Fibroblast of skin of right quadriceps (primary cell): ENCODE measurements at regions not wholly inside any gene's neighbourhood (a gene's known extent, or its start where the extent isn't known, plus 50 kb on each side); places are given as distances from the start of the nearest gene placed in this dataset.
"Not testable (repeated sequence)": the region's sequence is repeated elsewhere in the genome, so short reads cannot be mapped to it uniquely, and the experiment has no call there.

ENCODE experiments used
- DNase-seq: peaks from one replicate; pipeline ENCODE4 v3.0.0-alpha.2; 2013

DNA sequence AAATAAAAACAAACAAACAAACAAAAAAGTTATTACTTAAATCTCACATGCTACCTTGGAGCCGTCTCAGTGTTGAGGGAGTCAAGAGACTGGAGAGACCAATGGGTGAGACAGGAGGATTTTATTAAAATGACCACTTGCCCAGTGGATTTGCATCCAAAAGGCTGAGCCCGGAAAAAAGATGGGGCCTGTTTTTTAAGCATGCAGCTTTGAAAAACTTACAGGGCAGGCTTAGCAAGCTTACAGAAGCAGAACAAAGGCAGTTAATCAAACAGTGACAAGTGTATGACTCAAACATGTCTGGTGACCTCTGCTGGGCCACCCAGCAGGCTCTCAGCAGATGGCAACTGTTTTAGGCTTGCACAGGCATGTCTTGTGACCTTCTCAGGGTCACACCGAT is 82.5 kb downstream of the POTEH start:
- DNase-seq: not testable (repeated sequence)

DNA sequence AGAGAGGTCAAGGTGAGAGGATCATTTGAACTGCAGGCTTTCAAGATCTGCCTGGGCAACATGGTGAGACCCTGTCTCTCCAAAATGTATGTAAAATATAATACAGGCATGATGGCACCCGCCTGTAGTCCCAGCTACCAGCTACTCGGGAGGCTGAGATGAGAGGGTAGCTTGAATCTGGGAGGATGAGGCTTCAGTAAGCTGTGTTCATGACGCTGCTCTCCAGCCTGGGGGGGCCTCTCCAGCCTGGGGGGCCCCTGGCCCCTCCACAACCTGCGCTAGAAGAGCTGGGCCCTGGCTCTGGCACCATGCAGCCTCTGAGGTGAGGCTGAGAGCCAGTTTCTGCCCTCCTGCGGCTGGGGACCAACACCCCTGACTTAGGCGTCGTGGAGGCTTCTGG is 85.3 kb downstream of the POTEH start:
- DNase-seq: not testable (repeated sequence)

DNA sequence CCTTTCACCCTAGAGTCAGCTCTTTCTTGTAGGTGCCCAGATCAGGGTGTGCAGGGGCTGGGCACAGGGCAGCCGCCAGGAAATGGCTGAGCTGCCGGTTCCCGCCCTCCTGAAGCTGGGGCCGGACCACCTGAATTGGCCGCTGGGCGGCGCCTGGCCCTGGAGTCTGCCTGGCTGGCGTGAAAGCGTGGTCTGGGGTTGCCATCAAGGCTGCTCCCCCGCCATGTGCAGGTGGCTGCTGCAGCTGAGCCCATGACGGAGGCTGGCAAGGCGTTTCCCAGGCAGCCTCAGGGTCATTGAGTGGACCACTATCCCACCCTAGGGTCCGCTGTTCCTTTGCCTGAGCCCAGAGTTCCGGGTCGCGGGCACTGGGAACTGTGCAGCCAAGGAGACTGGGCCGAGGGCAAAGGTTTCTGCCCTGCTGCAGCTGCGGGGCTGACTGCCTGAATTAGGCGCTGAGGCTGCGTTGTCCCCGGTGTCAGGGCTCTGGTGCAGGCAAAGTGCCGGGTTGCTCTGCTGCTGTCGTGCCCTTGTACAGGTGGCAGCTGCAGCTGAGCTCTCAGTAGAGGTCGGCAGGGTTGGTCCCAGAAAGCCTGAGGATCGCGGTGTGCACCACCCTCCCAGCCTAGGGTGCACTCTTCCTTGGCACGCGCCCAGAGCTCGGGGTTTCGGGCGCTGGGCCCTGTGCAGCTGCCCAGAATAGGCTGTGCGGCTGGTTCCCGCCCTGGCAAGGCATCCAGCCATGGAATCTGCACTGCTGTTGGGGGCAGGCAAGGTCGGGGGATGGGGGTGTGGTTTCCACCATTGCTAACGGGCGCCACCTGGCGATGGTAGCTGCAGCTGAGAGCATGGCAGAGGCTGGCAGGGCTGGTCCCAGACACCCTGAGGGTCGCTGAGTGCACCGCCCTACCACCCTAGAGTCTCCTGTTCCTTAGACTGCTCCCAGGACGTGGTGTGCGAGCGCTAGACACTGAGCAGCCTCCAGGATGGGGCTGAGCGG is 86.1 kb downstream of the POTEH start:
- not testable (repeated sequence) for DNase-seq

DNA sequence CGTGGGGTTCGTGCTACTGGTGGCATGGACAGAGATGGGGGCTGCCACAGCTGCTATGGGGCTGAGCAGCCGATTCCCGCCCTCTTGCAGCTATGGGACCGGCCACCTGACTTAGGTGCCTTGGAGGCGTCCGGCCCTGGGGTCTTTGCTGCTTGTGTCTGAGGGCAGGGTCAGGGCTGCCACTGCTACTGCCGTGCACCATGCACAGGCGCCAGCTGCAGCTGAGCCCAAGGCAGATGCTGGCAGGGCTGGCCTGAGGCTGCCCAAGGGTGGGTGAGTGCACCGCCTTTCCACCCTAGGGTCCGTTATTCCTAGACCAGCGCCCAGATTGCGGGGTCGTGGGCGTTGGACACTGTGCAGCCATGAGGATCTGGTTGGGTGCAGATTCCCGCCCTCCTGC is 86.9 kb downstream of the POTEH start:
- DNase-seq: not testable (repeated sequence)

DNA sequence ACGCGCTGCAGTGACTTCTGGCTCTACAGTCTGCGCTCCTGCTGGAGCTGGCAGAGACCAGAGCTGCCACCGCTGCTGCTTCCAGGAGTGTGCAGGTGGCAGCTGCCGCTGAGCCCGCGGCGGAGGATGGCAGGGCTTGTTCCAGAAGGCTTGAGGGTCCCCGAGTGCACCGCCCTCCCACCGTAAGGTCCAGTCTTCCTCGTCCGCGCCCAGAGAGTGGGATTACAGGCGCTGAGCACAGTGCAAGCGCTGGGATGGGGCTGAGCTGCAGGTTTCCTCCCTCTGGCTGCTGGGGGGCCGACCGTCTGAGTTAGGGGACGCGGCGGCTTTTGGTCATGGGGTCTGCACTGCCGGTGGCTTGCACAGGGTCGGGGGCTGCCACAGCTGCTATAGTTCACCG is 87.3 kb downstream of the POTEH start:
- not testable (repeated sequence) for DNase-seq

DNA sequence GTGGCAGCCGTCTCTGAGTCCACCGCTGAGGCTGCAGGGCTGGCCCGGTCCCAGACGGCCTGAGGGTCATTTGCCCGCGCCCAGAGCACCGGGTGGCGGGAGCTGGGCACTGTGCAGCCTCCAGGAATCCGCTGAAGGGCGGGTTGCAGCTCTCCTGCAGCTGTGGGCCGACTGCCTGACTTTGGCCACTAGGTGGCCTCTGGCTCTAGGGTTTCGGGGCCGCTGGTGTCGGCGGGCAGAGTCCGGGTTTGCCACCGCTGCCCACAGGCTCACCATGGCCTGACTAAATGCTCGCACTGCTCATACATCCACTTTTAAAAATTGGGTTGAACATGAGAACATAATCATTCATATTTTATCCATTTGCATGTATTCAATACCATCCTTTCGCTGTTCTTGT is 87.7 kb downstream of the POTEH start:
- not testable (repeated sequence) for DNase-seq

DNA sequence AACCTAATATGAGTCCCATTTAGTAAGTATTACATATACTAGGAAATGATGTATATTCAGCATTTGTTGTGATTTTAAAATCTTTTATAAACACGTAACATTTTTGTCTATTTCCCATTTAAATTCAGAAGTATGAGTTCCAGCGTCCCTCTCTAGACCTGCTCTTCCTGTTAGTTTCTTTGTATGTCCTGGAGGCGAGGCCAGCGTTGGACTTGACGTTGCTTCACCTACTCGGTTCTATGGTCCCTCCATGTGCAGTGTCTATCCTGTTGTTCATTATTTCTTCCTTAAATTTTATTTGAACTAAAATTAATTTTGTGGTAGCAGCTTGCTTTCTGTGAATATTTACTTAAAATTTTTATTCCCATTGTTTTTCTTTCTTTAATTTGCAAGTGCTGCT is 88.5 kb downstream of the POTEH start:
- not testable (repeated sequence) for DNase-seq

DNA sequence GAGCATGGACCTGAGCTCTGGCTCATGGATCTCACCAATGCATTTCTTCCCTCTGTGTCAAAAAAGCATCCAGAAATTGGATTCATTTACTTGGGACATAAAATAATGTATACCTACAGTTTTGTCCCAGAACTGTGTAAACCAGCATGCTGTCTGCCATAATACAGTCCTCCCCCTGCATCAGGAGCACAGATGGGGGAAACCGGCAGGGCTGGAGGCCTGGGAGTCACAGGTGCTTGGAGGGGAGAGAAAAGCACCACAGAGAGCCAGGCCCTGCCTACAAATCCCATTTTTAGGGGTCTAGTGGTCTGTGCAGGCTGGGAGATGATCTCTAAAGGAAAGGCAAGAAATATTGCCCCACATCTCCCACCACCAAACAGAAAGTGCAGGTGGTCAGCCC is 91.8 kb downstream of the POTEH start:
- DNase-seq: not testable (repeated sequence)

DNA sequence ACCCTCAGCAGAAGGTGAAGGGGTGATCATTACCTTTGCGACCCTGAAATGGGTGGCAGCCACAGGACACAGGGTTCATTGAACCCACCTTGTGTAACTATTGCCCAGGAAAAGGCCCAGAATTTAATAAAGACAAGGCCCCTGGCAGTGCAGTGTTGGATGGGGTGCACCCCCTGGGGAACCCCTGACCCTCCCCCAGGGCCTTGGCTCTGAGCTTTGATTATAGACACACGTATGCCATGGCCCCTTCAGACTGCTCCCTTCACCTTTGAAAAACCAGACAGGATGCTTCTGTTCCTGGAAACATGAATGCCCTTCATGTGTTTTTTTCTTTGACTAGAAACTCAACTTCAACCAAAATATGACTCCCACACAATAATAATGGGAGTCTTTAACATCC is 93.1 kb downstream of the POTEH start:
- not testable (repeated sequence) for DNase-seq

DNA sequence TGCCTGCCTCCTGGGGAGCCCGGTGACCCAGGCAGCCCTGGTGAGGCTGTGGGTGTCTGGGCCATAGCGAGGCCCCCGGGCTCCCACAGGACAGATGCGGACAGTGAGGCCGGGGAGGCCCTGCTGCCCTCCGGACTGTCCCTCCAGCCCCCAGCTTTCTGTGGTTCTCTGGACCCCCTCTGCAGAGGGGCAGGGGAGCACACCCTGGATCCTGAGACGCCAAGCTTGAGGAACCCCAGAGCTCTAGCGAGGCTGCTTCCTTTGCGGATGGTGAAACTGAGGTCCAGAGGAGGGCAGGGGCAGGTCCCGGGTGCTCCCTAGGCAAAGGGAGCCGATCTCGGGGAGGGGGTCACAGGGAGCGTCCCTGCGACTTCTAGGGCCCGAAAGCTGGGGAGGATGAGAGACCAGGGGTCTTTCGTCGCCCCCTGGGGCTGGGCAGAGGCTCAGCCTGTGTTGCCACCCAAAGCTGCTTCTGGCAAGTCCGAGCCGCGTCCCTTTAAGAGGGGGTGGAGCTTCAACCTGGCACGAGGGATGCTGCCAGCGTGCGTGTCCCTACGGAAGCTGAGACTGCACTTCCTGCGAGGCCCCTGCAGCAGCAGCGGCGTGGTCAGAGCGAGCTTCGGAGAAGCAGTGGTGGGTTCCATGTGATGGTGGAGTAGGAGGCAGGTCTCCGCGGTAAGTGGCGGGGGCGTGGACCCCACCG is 94.7 kb downstream of the POTEH start:
- DNase-seq: not testable (repeated sequence)

DNA sequence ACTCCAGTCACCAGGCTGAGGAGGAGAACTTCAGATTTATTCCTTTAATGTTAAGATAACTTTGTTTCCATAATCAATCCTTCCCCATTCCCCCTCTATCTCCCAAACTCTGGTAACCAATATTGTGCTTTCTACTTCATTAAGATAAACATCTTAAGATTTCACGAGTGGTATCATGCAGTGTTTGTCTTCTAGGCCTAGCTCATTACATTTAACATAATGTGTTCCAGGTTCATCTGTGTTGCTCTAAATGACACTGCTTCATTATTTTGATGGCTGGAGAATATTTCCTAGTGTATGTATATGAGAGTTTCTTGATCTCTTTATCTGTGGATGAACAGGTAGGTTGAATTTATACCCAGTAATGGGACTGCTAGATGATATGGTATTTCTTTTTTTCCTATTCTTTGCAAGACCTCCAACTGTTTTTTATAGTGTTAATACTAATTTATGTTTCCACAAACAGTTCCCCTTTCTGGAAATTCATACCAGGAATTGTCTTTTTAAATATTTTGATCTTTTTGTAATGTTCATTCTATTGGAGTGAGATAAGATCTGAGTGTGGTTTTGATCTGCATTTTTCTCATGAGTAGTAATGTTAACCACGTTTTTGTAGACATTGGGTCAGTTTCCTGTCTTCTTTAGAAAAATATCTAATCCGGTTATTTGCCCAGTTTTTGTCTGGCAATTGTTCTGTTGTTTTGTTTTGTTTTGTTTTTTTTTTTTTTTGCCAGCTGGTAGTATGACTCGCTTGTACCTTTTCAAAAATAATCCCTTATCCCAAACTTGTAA is 97.3 kb downstream of the POTEH start:
- DNase-seq: not testable (repeated sequence)

DNA sequence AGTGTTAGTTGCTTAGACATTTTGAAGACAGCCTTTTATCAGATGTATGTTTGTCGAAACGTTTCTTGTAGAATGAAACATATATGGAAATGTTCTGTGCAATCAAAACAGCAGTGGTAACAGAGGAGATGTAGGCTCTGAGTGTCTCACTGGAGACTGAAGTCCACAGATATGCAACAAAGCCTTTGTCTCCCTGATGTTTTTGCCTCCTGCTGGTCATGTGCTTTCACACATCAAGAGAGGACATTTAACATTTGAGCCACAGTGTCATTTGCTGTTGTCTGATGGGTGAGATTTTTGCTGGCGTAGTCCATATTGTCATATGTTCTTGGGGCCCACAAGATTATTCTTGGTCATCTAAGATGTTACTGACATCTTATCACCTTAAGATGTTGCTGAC is 101.7 kb downstream of the POTEH start:
- not testable (repeated sequence) for DNase-seq

DNA sequence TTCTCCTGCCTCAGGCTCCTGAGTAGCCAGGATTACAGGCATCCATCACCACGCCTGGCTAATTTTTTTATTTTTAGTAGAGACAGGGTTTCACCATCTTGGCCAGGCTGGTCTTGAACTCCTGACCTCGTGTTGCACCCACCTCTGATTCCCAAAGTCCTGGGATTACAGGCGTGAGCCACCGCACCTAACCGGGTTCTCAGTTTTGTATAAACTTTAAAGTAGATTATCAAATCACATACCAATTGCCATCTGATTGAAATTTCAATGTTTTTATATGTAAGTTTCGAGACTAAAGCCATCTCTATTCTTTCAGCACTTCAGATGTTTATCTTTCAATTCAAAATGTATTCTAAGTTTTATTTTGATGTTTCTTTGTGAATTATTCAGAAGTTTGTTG is 110.1 kb downstream of the POTEH start:
- DNase-seq: not testable (repeated sequence)

DNA sequence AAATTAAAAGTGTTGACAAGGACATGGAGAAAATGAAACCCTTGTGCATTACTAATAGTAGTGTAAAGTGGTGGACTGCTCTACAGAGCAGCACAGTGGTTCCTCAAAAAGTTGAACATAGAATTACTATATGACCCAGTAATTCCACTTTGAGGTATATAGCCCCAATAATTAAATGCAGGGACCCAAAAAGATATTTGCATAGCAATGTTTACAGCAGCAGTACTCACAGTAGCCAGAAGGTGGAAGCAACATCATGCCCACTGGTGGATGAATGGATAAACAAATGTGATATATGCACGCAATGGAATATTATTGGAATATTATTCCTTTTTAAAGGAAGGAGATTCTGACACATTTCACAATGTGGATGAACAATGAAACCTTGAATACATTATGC is 121.3 kb downstream of the POTEH start:
- not testable (repeated sequence) for DNase-seq

DNA sequence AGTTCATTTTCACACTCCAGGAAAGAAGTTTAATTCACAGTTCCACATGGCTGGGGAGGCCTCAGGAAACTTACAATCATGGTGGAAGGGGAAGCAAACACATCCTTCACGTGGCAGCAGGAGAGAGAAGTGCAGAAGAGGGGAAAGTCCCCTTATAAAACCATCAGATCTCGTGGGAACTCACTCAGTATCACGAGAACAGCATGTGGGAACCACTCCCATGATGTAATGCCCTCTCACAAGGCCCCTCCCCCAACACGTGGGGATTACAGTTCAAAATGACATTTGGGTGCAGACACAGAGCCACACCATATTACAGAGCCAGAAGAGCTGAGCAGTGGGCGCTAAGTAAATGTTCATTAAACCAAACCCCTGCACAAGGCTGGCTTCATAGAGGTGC is 126.0 kb downstream of the POTEH start:
- DNase-seq: not testable (repeated sequence)

DNA sequence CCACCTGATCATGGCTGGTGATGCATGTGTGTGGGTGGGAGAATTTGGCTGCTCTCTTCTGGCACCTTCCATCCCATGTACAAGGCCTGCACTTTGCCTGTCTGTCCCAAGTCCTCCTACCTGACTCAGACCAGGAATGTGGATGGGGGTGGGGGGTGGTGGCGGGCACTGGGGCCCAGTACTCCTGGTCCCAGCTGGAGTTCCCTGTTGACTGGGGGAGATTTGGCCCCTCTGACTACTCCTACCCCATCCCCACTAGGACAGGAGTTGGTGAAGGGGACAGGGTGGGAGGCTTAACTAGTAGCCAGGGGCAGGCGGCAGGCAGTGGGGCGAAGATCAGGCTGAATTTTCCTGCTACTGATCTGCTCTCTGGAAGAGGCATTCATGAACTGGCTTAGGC is 126.6 kb downstream of the POTEH start:
- DNase-seq: not testable (repeated sequence)

DNA sequence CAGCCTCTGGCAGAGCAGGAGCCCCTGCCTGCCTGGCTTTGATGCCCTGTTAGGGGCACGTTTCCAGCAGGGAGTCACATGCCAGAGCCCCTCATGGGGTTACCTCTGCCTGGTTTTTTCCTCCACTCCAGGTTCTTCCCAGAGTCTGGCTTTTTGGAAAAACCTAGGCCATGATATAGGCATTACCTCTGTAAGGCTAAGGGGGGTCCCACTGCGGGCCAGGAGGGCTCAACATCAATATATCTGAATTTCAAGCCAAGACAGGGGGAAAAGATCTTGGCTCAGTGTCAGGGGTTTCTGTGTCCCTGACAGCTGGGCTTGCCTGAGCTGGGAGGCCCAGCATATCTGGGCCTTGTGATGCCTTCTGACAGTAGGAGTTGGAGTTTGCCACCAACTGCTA is 127.4 kb downstream of the POTEH start:
- DNase-seq: not testable (repeated sequence)

DNA sequence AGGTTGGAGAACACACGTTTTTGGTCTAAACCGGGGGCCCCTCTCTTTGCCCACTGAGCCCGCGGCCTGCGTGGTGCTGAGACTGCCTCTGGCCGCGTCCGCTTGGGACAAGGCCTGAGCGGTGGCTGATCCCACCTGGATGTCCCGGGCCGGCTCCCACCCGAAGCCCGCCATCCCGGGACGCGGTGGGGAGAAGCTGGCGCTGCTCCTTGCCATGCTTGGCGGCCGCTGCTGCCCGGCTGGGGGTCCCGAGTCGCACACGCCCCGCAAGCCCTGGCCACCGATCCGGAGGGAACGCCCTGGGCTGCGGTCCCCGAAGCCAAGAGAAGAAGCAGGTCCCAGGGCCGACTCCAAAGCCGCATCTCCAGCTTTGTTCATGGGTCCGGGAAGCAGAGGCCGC is 130.1 kb downstream of the POTEH start:
- DNase-seq: not testable (repeated sequence)

DNA sequence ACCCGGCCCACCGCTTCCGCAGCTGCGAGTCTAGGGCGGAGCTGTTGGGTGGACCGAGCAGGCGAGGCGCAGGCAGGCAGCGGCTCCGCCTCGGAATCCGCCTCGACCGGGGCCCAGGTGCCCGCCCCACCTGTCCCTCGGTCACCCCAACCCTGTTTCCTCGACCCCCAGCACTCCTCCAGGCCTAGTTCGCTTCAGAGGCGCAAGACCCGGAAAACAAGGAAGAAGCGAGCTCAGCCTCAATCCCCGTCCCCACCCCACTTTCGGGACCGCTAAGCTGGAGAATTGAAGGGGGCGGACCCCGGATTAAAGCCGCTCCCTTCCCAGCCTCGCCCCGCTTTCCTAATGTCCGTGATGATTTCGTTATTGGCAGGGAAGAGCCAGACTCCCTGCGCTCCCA is 131.3 kb downstream of the POTEH start:
- DNase-seq: not testable (repeated sequence)

DNA sequence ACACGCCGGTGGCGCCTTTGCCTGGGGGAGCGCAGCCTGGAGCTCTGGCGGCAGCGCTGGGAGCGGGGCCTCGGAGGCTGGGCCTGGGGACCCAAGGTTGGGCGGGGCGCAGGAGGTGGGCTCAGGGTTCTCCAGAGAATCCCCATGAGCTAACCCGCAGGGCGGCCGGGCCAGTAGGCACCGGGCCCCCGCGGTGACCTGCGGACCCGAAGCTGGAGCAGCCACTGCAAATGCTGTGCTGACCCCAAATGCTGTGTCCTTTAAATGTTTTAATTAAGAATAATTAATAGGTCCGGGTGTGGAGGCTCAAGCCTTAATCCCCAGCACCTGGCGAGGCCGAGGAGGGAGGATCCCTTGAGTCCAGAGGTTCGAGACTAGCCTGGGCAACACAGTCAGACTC is 132.2 kb downstream of the POTEH start:
- not testable (repeated sequence) for DNase-seq

DNA sequence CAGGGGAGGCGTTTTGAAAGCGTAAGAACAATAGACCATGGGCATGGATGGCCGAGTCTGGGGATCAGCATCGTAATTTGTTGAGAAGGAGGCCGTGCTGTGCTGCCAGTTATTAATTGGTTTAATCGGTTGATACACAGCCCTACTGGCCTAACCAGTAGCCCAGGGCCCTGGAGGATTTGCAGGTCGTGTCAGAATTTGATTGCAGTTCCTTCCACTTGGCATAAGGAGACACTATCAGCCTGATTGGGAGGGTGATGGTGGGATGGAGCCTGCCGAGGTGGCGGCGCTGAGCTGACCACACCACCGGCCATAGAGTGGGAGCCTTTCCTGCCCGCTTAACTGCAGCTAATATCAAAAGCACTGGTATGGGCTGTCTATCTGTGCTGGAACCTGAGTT is 133.4 kb downstream of the POTEH start:
- not testable (repeated sequence) for DNase-seq

DNA sequence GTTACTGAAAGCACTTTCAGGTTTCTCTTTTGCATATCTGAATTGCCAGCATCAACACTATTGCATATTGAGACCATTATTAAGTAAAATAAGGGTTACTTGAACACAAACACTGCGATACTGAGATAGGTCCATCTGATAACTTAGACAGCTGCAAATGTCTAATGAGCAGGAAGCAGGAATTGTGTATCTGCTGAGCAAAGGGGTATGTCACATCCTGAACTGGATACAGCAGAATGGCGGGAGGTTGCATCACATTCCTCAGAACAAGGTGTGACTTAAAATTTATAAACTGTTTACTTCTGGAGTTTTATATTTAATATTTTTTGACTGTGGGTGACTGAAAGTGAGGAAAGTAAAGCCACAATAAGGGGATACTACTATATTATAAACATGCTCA is 142.4 kb downstream of the POTEH start:
- DNase-seq: not testable (repeated sequence)

DNA sequence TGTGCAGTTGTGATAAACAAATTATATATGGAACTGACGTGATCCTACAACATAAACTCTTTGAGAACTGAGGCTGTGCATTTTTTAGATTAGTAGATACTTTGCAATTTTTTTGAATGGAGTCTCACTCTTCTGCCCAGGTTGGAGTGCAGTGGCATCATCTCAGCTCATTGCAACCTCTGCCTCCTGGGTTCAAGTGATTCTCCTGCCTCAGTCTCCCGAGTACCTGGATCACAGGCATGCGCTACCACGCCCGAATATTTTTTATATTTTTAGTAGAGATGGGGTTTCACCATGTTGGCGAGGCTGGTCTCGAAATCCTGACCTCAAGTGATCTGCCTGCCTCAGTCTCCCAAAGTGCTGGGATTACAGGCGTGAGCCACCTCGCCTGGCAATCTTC is 145.9 kb downstream of the POTEH start:
- DNase-seq: not testable (repeated sequence)
